T-helper 2 cell treated with Interferon-gamma antibody and Interleukin-4, amounts not matched to agents 5 μg/mL and 100 μg/mL, for 36 hours (primary cell): ENCODE measurements at regions not wholly inside any gene's neighbourhood (a gene's known extent, or its start where the extent isn't known, plus 50 kb on each side); places are given as distances from the start of the nearest gene placed in this dataset.
A peak's percentile ranks its signal among the peaks of the same experiment; 100 is the strongest.
"Not testable (repeated sequence)": the region's sequence is repeated elsewhere in the genome, so short reads cannot be mapped to it uniquely, and the experiment has no call there.

Experiments
- DNase-seq: peaks from one replicate; pipeline ENCODE4 v3.0.0; 2021; ENCODE audit warnings: low spot score
- H3K27ac Mint-ChIP-seq: one replicate; pipeline ENCODE4 v1.8.0; 2021; ENCODE audit warnings: mild to moderate bottlenecking, mixed read lengths
- H3K27me3 Mint-ChIP-seq: one replicate; pipeline ENCODE4 v1.8.0; 2021; ENCODE audit warnings: low read depth, mixed read lengths
- H3K36me3 Mint-ChIP-seq: one replicate; pipeline ENCODE4 v1.8.0; 2021; ENCODE audit warnings: low read depth, mixed read lengths
- H3K4me1 Mint-ChIP-seq: one replicate; pipeline ENCODE4 v1.8.0; 2021; ENCODE audit warnings: low read depth, mixed read lengths
- H3K4me3 Mint-ChIP-seq: one replicate; pipeline ENCODE4 v1.8.0; 2022; ENCODE audit warnings: mild to moderate bottlenecking, moderate library complexity, mixed read lengths
- H3K9me3 Mint-ChIP-seq: one replicate; pipeline ENCODE4 v1.8.0; 2021; ENCODE audit warnings: mixed read lengths

GRCh38 chr13:22880741-22881720 lies 299.7 kb upstream of the SGCG start:
- Mint-ChIP-seq H3K27me3 (no peaks in the 10 kb centered on the region), H3K36me3 (no peaks in the 10 kb centered on the region), H3K4me1 (no peaks in the 10 kb centered on the region), H3K27ac (no peak overlapping the region), H3K4me3 (no peak overlapping the region), H3K9me3 (peaks cover 3% of the 10 kb centered on the region)
- DNase-seq: no peak

- not testable (repeated sequence) for H3K4me3 Mint-ChIP-seq, H3K27me3 Mint-ChIP-seq, DNase-seq, H3K9me3 Mint-ChIP-seq, H3K36me3 Mint-ChIP-seq, H3K4me1 Mint-ChIP-seq, H3K27ac Mint-ChIP-seq
Measured at GRCh38 chr13:22881721-22882608, 298.8 kb upstream of the SGCG start.

GRCh38 chr13:22883262-22883840 lies 297.4 kb upstream of the SGCG start:
- Mint-ChIP-seq H3K27ac (no peak overlapping the region), H3K36me3 (no peaks in the 10 kb centered on the region), H3K4me1 (no peaks in the 10 kb centered on the region), H3K4me3 (no peak overlapping the region), H3K9me3 (peaks cover 3% of the 10 kb centered on the region), H3K27me3 (no peaks in the 10 kb centered on the region)
- DNase-seq: no peak

GRCh38 chr13:22883956-22884355 lies 296.8 kb upstream of the SGCG start:
- Mint-ChIP-seq H3K9me3 (peaks cover 3% of the 10 kb centered on the region), H3K36me3 (no peaks in the 10 kb centered on the region), H3K4me1 (no peaks in the 10 kb centered on the region), H3K27me3 (no peaks in the 10 kb centered on the region), H3K4me3 (no peak overlapping the region), H3K27ac (no peak overlapping the region)
- no peak for DNase-seq

GRCh38 chr13:22886061-22886460 lies 294.7 kb upstream of the SGCG start:
- not testable (repeated sequence) for H3K36me3 Mint-ChIP-seq, H3K27ac Mint-ChIP-seq

GRCh38 chr13:22889376-22889775 lies 291.4 kb upstream of the SGCG start:
- DNase-seq, H3K27ac Mint-ChIP-seq, H3K9me3 Mint-ChIP-seq, H3K36me3 Mint-ChIP-seq, H3K4me3 Mint-ChIP-seq, H3K27me3 Mint-ChIP-seq, H3K4me1 Mint-ChIP-seq: not testable (repeated sequence)

More at GRCh38 chr13:22886061-22886460, 294.7 kb upstream of the SGCG start:
- H3K4me3 Mint-ChIP-seq, H3K27me3 Mint-ChIP-seq, H3K4me1 Mint-ChIP-seq, H3K9me3 Mint-ChIP-seq, DNase-seq: not testable (repeated sequence)

GRCh38 chr13:22893204-22893603 lies 287.6 kb upstream of the SGCG start:
- H3K27me3 Mint-ChIP-seq: no peaks in the 10 kb centered on the region
- no peaks in the 10 kb centered on the region for H3K36me3 Mint-ChIP-seq
- DNase-seq: no peak
- no peak overlapping the region for H3K27ac Mint-ChIP-seq
- no peaks in the 10 kb centered on the region for H3K4me1 Mint-ChIP-seq
- peaks cover 5% of the 10 kb centered on the region for H3K9me3 Mint-ChIP-seq
- H3K4me3 Mint-ChIP-seq: no peak overlapping the region

- Mint-ChIP-seq H3K27me3 (no peaks in the 10 kb centered on the region), H3K36me3 (no peaks in the 10 kb centered on the region), H3K4me1 (no peaks in the 10 kb centered on the region), H3K9me3 (peaks cover 5% of the 10 kb centered on the region), H3K4me3 (no peak overlapping the region), H3K27ac (no peak overlapping the region)
- no peak for DNase-seq
Measured at GRCh38 chr13:22893777-22894176, 287.0 kb upstream of the SGCG start.

- Mint-ChIP-seq H3K4me3 (no peak overlapping the region), H3K27me3 (no peaks in the 10 kb centered on the region), H3K4me1 (no peaks in the 10 kb centered on the region), H3K36me3 (no peaks in the 10 kb centered on the region), H3K27ac (no peak overlapping the region), H3K9me3 (peaks cover 5% of the 10 kb centered on the region)
- no peak for DNase-seq
Measured at GRCh38 chr13:22897571-22898314, 283.0 kb upstream of the SGCG start.

GRCh38 chr13:22900416-22900951 lies 280.3 kb upstream of the SGCG start:
- not testable (repeated sequence) for H3K4me3 Mint-ChIP-seq, H3K9me3 Mint-ChIP-seq, H3K27me3 Mint-ChIP-seq, H3K4me1 Mint-ChIP-seq, DNase-seq, H3K27ac Mint-ChIP-seq, H3K36me3 Mint-ChIP-seq

- H3K27me3 Mint-ChIP-seq: no peaks in the 10 kb centered on the region
- no peak overlapping the region for H3K4me3 Mint-ChIP-seq
- no peaks in the 10 kb centered on the region for H3K9me3 Mint-ChIP-seq
- DNase-seq: no peak
- H3K27ac Mint-ChIP-seq: no peak overlapping the region
- H3K36me3 Mint-ChIP-seq: no peaks in the 10 kb centered on the region
- no peaks in the 10 kb centered on the region for H3K4me1 Mint-ChIP-seq
Measured at GRCh38 chr13:22903301-22903700, 277.5 kb upstream of the SGCG start.

- no peaks in the 10 kb centered on the region for H3K27me3 Mint-ChIP-seq
- no peak overlapping the region for H3K27ac Mint-ChIP-seq
- DNase-seq: no peak
- H3K4me3 Mint-ChIP-seq: no peak overlapping the region
- no peaks in the 10 kb centered on the region for H3K9me3 Mint-ChIP-seq
- H3K36me3 Mint-ChIP-seq: no peaks in the 10 kb centered on the region
- no peaks in the 10 kb centered on the region for H3K4me1 Mint-ChIP-seq
Measured at GRCh38 chr13:22903925-22904324, 276.9 kb upstream of the SGCG start.

- H3K27ac Mint-ChIP-seq: no peak overlapping the region
- H3K4me1 Mint-ChIP-seq: no peaks in the 10 kb centered on the region
- H3K36me3 Mint-ChIP-seq: no peaks in the 10 kb centered on the region
- H3K9me3 Mint-ChIP-seq: no peaks in the 10 kb centered on the region
- H3K27me3 Mint-ChIP-seq: peaks cover 27% of the 10 kb centered on the region
- no peak for DNase-seq
- peak overlapping the region; percentile 40 for H3K4me3 Mint-ChIP-seq
Measured at GRCh38 chr13:22915442-22916082, 265.2 kb upstream of the SGCG start.
